GM18858 (cell line): ENCODE measurements at regions not wholly inside any gene's neighbourhood (a gene's known extent, or its start where the extent isn't known, plus 50 kb on each side); places are given as distances from the start of the nearest gene placed in this dataset.

ENCODE experiments used
- ATAC-seq: cut with Tn5 transposase; IDR thresholded peaks from one replicate; pipeline ENCODE4 v1.9.1; 2021; ENCODE audit not compliant: unreplicated experiment

- no peak for ATAC-seq
Observed at GRCh38 chr13:48761256-48761655, 107.5 kb downstream of the CYSLTR2 start.

DNA sequence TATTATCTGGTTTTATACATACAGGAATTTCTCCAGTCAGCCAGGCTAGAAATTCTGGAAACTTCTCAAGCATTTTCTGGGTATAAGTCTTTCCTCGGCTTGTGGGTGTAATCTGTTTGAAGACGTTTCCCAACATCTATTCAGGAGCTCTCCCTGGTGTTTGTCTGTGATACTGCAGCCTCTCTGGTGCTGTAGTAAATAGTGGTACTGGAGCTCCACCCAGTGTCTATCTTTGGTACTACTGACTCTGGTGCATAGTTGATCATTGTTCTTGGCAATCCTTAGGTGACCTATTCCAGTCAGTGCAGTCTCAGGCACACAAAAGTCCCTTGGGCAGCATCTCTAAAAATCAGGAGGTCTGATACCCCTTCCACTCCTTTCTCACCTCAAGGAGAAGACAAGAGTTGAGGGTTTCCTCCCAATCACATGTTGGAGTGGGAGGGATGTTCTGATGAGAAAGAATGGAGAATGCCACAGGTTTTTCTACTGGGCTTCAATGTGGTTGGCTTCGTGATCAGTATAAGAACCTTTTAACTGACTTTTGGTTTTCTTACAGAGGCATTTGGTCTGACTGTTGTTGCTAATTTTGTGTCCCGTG, 115.5 kb downstream of the CYSLTR2 start:
- peak; percentile 92 for ATAC-seq

GRCh38 chr13:48770372-48770771, 116.6 kb downstream of the CYSLTR2 start:
- no peak for ATAC-seq

GRCh38 chr13:48772908-48773307, 119.2 kb downstream of the CYSLTR2 start:
- ATAC-seq = no peak

DNA sequence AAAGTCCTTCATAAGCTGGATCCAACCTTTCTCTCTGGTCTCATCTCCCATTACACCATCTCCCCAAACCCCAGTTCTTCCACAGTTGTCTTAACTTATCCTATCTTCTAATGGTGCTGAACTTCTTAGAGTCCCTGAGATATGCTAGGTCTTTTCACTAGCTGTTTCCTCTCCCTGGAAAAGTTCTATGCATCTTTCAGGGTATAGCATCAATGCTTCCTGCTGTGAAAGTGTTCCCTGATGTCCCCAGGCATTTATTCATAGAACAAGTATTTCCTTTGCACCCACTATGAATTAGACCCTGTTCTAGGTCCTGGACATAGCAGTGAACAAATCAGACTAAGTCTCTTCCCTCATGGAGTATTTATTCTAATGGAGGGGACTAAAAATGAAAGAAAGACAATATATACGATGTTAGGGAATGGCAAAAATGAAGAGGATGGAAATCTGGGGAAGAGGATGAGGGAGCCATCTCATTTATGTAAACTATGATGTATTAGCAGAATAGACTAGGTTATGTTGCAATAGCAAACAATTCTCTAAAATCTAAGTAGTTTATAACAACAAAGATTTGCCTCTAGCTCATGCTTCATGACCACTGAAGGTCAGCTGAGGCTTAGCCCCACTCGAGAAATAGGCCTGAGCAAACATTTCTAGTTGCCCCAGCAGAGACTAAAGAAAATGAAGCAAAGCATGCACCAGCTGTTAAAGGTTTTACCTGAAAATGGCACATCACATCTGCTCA, 120.0 kb downstream of the CYSLTR2 start:
- ATAC-seq = no peak

DNA sequence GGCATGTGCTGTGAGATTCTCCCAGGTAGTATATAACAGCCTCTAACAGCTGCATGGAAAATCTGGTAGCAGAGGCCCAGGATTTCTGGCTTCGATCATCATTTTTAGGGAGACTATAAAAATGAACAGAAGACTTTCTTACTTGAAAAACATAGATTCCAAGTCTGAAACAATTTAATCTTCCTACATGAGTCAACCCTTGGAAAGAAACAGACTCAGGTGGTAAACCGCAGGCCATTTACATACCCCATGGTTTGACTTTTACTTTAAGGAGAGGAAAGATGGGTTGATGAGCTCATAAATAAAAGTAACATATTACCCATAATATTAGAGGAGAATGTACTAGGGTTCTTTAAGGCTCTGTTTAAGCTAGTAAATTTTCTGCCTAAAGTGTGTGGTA, 121.6 kb downstream of the CYSLTR2 start:
- no peak for ATAC-seq

DNA sequence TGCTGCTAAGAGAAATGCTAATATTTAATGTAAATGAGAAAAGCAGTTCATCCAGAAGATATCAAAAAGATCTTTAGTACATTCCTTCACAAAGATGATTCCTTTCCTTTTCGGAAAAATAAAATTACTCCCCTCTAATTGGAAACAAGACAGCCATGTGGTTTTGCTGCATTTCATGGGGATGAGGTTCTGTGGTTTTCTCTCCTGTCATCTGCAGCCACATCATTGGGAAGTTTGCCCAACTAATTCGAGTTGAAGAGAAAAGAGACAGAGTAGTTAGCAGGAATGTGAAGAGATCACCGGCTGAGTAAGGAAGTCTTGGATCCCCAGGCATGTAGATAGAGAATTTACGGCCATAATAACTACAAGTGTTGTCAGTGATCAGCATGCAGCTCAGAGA, 122.1 kb downstream of the CYSLTR2 start:
- ATAC-seq = no peak

DNA sequence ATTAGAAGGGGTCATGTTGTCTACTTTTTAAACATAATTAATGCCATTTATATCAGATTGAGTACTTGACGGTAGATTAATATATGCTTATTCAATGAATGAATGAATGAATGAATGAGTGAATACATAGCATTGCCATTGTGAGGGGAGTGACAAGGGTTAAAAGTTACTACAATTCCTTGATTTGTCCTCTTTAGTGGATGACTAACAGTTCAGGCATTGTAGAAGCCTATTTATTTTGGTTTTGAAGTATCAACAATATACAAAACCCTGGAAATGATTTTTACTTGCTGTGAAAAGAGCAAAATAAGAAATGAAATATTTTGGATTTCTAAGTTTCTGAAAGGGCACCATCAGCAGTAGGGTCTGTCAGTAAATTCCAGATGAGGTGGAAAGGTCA, 122.7 kb downstream of the CYSLTR2 start:
- no peak for ATAC-seq

DNA sequence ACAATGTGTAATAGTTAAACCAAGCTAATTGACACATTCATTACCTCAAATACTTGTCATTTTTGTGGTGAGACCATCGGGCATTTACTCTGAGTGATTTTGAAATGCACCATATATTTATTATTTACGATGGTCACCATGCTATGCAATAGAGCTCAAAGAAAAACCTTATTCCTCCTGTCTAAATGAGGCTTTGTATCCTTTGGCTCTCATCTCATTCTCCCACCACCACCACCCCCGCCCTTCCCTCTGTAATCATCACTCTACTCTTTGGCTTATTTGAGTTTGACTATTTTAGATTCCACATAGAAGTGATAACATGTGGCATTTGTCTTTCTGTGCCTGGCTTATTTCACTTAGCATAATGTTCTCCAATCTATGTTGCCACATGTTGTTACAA, 124.9 kb downstream of the CYSLTR2 start:
- no peak for ATAC-seq

DNA sequence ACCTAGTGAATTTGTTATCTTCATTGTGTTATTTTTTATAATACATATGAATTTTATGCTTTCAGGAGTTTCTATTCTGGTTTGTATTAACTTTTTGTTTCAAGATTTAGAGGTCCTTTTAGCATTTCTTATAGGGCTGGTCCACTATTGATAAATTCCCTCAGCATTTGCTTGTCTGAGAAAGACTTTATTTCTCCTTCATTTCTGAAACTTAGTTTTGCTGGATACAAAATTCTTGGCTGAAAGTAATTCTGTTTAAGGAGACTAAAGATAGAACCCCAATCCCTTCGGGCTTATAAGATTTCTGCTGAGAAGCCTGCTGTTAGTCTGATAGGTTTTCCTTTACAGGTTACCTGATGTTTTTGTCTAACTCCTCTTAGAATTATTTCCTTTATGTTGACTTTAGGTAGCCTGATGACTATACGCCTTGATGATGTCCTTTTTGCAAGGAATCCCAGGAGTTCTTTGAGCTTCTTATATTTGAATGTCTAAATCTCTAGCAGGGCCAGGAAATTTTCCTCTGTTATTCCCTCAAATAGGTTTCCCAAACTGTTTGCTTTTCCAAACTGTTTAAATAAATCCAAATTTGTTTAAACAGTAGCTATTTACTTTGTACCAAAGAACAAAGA, 127.1 kb downstream of the CYSLTR2 start:
- no peak for ATAC-seq

DNA sequence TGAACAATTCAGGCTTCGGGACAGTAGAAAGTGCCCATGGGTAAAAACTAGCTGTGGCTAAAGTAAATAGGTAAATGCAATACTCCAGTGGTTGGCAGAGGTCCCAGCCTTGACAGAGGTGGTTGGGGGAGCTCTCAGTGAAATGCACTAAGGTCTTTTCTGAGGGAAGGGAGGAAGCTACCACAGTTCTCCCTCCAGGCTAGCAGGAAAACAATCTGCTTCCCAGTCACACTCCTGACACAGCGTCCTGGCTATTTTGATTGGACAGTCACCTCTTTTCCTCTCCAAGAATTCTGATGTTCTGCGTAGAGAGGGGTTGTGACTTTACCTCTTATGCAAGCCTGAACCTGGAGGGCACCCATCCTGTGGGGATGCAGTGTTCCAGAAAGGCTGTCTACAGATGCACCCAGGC, 128.7 kb downstream of the CYSLTR2 start:
- no peak for ATAC-seq

GRCh38 chr13:48783181-48783630, 129.5 kb downstream of the CYSLTR2 start:
- no peak for ATAC-seq

DNA sequence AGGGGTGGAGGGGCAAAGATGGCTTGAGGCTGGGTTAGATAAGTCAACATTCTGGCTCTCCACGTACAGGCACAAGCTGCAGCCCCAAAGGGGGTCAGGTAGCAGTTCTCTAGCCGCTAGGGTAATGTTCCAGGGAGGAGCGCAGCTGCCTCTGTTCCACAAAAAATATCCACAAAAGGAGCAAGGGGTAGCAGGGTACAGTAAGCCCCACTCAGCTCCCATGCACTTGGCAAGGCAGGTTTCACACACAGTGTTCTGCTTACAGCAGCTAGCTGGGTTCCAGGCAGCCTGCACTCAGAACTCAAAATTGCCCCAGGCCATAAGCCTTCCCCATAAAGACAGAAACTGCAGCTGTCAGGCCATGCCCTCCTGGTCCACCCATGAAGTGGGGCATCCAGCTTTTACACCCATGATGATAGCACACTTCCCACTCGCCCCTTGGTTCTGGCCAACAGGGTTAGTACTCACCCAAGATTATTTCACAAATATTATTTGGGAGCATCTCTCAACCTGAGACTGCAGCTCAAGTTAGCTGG, 130.0 kb downstream of the CYSLTR2 start:
- no peak for ATAC-seq

DNA sequence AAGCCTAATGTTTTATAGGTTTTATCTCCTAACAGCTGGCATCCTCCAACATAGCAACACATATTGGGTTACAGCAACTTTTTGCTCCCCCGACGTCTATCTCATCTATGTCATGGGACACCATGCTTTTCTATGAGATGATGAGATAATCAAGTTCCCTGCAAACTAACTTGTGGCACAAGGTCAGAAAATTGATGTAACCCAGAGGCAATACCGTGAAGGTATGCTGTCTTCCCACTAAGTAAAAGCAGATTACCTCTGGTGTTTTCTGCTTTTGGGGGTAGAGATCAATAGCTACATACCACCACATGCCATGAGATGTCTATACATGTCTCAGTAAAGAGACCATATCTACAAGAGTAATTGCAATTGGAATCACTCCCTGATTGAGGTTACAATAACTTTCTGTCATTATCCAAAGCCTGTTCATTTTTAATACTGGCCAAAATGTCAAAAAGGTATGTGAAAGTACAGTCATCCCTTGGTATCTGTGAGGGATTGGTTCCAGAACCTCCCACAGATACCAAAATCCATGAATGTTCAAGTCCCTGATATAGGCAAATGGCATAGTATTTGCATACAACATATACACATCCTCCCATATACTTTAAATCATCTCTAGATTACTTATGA, 131.3 kb downstream of the CYSLTR2 start:
- no peak for ATAC-seq

- ATAC-seq = no peak
Observed at GRCh38 chr13:48790199-48790598, 136.5 kb downstream of the CYSLTR2 start.

DNA sequence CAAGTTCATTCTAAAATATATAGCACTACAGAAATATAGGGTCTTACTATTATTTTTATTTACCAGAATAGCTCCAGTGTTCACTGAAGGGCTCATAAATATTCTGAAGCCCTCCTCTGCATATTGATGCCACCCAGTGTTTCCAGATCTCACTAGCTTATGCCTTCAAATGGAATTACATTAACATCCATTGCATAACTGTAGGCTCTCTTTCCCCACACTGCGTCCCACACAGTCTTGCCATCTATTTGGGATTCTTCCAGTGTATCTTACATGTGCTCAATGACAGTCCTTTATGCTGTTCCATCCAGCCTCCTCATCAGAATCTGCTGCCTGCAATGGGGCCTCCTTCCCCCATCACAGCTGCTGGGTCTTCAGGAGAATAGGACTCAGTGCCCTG, 137.2 kb downstream of the CYSLTR2 start:
- ATAC-seq = no peak

GRCh38 chr13:48797127-48797526, 143.4 kb downstream of the CYSLTR2 start:
- ATAC-seq = no peak

GRCh38 chr13:48797761-48798160, 144.0 kb downstream of the CYSLTR2 start:
- ATAC-seq = no peak

GRCh38 chr13:48798180-48798579, 144.5 kb downstream of the CYSLTR2 start:
- no peak for ATAC-seq

- no peak for ATAC-seq
Observed at GRCh38 chr13:48801255-48801654, 147.5 kb downstream of the CYSLTR2 start.

DNA sequence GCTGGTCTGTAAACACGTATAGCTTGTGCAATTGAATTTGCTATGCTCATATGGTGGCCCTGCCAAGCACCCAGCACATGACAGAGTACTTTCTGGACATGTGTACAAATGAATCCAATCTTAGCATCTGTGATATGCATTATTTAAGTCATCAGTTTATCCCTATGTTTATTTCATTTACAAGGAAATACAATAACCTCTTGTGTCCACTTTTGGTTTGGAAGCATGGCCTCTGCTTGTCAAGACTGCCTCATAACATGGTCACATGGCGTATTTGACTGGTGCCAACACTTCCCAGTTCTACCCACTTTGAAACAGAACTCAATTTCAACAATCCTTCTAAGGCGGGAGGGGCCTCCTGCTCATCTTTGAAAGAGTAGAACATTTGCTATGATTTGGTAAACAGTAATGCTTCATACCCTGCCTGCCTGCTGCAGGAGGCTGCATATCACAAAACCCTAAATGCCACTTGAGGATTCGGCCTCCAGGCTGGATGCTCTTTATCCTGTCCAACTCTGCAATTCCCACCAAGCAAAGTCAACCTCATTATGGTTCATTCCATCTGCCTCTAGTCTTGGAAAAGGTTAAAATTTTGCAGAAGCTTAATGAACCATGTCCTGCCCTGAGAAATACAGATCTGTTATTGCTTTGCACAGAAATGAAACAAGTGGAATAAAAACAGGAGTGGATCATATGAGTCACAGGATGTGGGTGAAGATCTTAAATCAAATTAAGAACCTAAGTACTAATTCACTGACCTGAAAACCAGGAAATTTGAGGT, 151.3 kb downstream of the CYSLTR2 start:
- no peak for ATAC-seq
